SK-N-SH (cell line): ENCODE measurements at regions not wholly inside any gene's neighbourhood (a gene's known extent, or its start where the extent isn't known, plus 50 kb on each side); places are given as distances from the start of the nearest gene placed in this dataset.

Source experiments
- CTCF ChIA-PET: fragments of 300-600, 350-600 bp; formaldehyde crosslinking; extraction: SDS; loops from one replicate; lab custom pipeline; 2021; lab: Yijun Ruan, JAX
- POLR2A ChIA-PET: fragments of 350-600 bp; sonication (Branson Sonifier 250); formaldehyde crosslinking; extraction: SDS; loops from one replicate; lab custom pipeline; 2020; ENCODE audit warnings: antibody characterized with exemption, inconsistent platforms; lab: Yijun Ruan, JAX
- DNase-seq: peaks from one replicate; pipeline ENCODE4 v3.0.0; 2012
- H2AFZ ChIP-seq: fragments of 200-600 bp; sonication (generic); 2 replicates; pipeline ENCODE4 v1.8.1; 2016; ENCODE audit warnings: antibody characterized with exemption, mild to moderate bottlenecking, low read depth
- H3F3A ChIP-seq: fragments of 200-600 bp; sonication (generic); replicated peaks from 2 replicates; pipeline ENCODE3; 2016; ENCODE audit warnings: antibody characterized with exemption, mild to moderate bottlenecking; ENCODE audit not compliant: insufficient read depth
- H3K27ac ChIP-seq, 2 experiments: fragments of 200-500 bp in 1 of 2; fragments of 200-600 bp in 1 of 2; sonication (Bioruptor generic) in 1 of 2; sonication (generic), shearing (Covaris generic) in 1 of 2; 2 replicates each; pipeline versions ENCODE4 v1.5.1 to v1.6.1; 2014 to 2016; ENCODE audit warnings: low read depth in 2 of 2, inconsistent platforms in 1 of 2, low read length in 1 of 2, mild to moderate bottlenecking in 1 of 2, mixed read lengths in 1 of 2
- H3K27me3 ChIP-seq: fragments of 200-600 bp; sonication (generic), shearing (Covaris generic); 2 replicates; pipeline ENCODE4 v1.6.1; 2016; ENCODE audit warnings: mixed run types; ENCODE audit not compliant: insufficient read depth
- H3K36me3 ChIP-seq, 2 experiments: fragments of 200-500 bp in 1 of 2; fragments of 200-600 bp in 1 of 2; sonication (Bioruptor generic) in 1 of 2; sonication (generic) in 1 of 2; replicated peaks in 1 of 2; 2 replicates each; pipeline versions ENCODE3 to v1.5.1; 2014 to 2016; ENCODE audit warnings: low read length in 1 of 2, mild to moderate bottlenecking in 1 of 2; ENCODE audit not compliant: insufficient read depth in 2 of 2, control insufficient read depth in 1 of 2
- H3K4me1 ChIP-seq, 2 experiments: fragments of 200-500 bp in 1 of 2; fragments of 200-600 bp in 1 of 2; sonication (Bioruptor generic) in 1 of 2; sonication (generic), shearing (Covaris generic) in 1 of 2; 2 replicates each; pipeline versions ENCODE4 v1.5.1 to v1.6.1; 2014 to 2016; ENCODE audit warnings: low read depth in 1 of 2, low read length in 1 of 2, mixed run types in 1 of 2; ENCODE audit not compliant: insufficient read depth in 2 of 2, control insufficient read depth in 1 of 2
- H3K4me2 ChIP-seq: fragments of 200-600 bp; sonication (generic), shearing (Covaris generic); 2 replicates; pipeline ENCODE4 v1.6.1; 2017; ENCODE audit warnings: mixed run types
- H3K4me3 ChIP-seq, 2 experiments: fragments of 200-500 bp in 1 of 2; fragments of 200-600 bp in 1 of 2; sonication (Bioruptor generic) in 1 of 2; sonication (generic), shearing (Covaris generic) in 1 of 2; 2 replicates each; pipeline versions ENCODE4 v1.5.1 to v1.8.1; 2014 to 2016; ENCODE audit warnings: low read depth in 2 of 2, inconsistent platforms in 1 of 2, low read length in 1 of 2, mild to moderate bottlenecking in 1 of 2, mixed read lengths in 1 of 2, moderate library complexity in 1 of 2
- H3K79me2 ChIP-seq: fragments of 200-600 bp; sonication (generic); 2 replicates; pipeline ENCODE4 v1.8.1; 2017; ENCODE audit warnings: mild to moderate bottlenecking; ENCODE audit not compliant: insufficient read depth
- H3K9ac ChIP-seq: fragments of 200-600 bp; sonication (generic); 2 replicates; pipeline ENCODE4 v1.6.1; 2017; ENCODE audit warnings: mixed run types
- H3K9me2 ChIP-seq: fragments of 200-600 bp; sonication (generic); 2 replicates; pipeline ENCODE4 v1.6.1; 2017; ENCODE audit warnings: mixed run types
- H3K9me3 ChIP-seq: fragments of 200-600 bp; sonication (generic); 2 replicates; pipeline ENCODE4 v1.6.1; 2017; ENCODE audit warnings: mixed run types, mild to moderate bottlenecking, moderate library complexity
- H4K20me1 ChIP-seq: fragments of 200-600 bp; sonication (generic); 2 replicates; pipeline ENCODE4 v1.6.1; 2017; ENCODE audit warnings: mild to moderate bottlenecking, mixed run types; ENCODE audit not compliant: insufficient read depth
- ELF1 ChIP-seq: IDR thresholded peaks from 2 replicates; pipeline ENCODE4 v1.4.0; 2012
- EZH2phosphoT487 ChIP-seq: fragments of 200-600 bp; sonication (generic); IDR thresholded peaks from 2 replicates; pipeline ENCODE4 v1.6.1; 2017; ENCODE audit warnings: low read depth, mixed run types, mild to moderate bottlenecking, antibody characterized with exemption, moderate library complexity, borderline replicate concordance
- FOSL2 ChIP-seq: IDR thresholded peaks from 2 replicates; pipeline ENCODE4 v1.4.0; 2012; ENCODE audit warnings: low read depth, mild to moderate bottlenecking, moderate library complexity, borderline replicate concordance
- FOXJ3 ChIP-seq: sonication (generic); formaldehyde crosslinking; IDR thresholded peaks from 2 replicates; pipeline ENCODE4 v1.5.1; 2020; ENCODE audit warnings: mild to moderate bottlenecking, missing genetic modification reagents
- MEF2A ChIP-seq: IDR thresholded peaks from 2 replicates; pipeline ENCODE4 v1.4.0; 2012; ENCODE audit warnings: low read depth, borderline replicate concordance
- TAF1 ChIP-seq: IDR thresholded peaks from 2 replicates; pipeline ENCODE4 v1.6.1; 2012; ENCODE audit warnings: low read depth, mild to moderate bottlenecking, low read length, moderate library complexity, borderline replicate concordance
- TEAD4 ChIP-seq: IDR thresholded peaks from 2 replicates; pipeline ENCODE4 v1.4.0; 2012; ENCODE audit warnings: mild to moderate bottlenecking, borderline replicate concordance; ENCODE audit not compliant: insufficient read depth
- USF1 ChIP-seq: IDR thresholded peaks from 2 replicates; pipeline ENCODE4 v1.4.0; 2012; ENCODE audit warnings: low read depth, borderline replicate concordance
- WGBS: methylation state at CpG from one replicate; pipeline ENCODE4 v1.1.6; 2017; ENCODE audit warnings: low lambda C conversion rate; 5-methylcytosine and 5-hydroxymethylcytosine counted together
- TF ChIP-seq, protein P1 (sequence below): IDR thresholded peaks from 2 replicates; pipeline ENCODE4 v1.6.1; 2012; ENCODE audit warnings: mild to moderate bottlenecking, low read depth, low read length, moderate library complexity
- TF ChIP-seq, protein P2 (sequence below): fragments of 150-350 bp; IDR thresholded peaks from 2 replicates; pipeline ENCODE4 v1.6.1; 2016; ENCODE audit warnings: mild to moderate bottlenecking, low read depth, low read length

DNA sequence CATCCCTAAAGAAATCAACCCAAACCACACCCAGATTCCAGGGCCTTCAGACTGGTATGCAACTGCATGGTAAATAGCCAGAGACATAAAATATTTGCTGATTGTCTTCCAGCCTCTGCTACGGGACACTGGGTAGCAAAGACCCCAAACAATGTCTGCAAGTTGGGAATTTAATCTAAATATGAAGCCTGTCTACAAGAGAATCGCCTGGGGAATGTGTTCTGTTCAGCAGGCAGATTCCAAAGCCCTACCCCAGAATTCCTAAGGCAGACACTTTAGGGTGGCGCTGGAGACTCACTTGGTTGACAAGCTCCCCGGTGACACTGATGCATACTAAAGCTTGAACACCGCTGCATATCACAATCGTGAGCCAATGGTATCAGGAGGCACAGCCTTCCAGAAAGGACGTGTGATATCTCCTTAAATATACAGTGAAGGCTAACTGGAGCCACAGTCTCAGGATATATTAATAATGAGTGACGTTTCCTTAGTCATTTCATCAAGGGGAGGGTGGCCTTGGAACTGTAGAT, 684.1 kb downstream of the NTRK3 start:
- Histone ChIP-seq H4K20me1 (no peaks in the 10 kb centered on the region), H3K9me2 (peaks cover 4% of the 10 kb centered on the region; the same call in 1 of the 2 replicates), H3K4me1 (no peaks in the 10 kb centered on the region; a peak in 1 of 4 replicates), H3K4me3 (no peak overlapping the region), H3K27me3 (no peaks in the 10 kb centered on the region), H2AFZ (no peak overlapping the region), H3K79me2 (no peaks in the 10 kb centered on the region), H3F3A (no peaks in the 10 kb centered on the region), H3K9me3 (no peaks in the 10 kb centered on the region), H3K9ac (no peak overlapping the region), H3K4me2 (no peak overlapping the region), H3K27ac (no peak overlapping the region), H3K36me3 (no peaks in the 10 kb centered on the region)
- DNase-seq = no peak
- CTCF ChIA-PET = no interaction called here
- 45% methylated on average over 7 of the region's 8 CpGs for WGBS
- POLR2A ChIA-PET = no interaction called here
- TF ChIP-seq MEF2A (no peak), TEAD4 (no peak), USF1 (no peak), EZH2phosphoT487 (no peak), TAF1 (no peak), FOXJ3 (CRISPR knock-in tag) (no peak)
- TF ChIP-seq, protein P1, sequence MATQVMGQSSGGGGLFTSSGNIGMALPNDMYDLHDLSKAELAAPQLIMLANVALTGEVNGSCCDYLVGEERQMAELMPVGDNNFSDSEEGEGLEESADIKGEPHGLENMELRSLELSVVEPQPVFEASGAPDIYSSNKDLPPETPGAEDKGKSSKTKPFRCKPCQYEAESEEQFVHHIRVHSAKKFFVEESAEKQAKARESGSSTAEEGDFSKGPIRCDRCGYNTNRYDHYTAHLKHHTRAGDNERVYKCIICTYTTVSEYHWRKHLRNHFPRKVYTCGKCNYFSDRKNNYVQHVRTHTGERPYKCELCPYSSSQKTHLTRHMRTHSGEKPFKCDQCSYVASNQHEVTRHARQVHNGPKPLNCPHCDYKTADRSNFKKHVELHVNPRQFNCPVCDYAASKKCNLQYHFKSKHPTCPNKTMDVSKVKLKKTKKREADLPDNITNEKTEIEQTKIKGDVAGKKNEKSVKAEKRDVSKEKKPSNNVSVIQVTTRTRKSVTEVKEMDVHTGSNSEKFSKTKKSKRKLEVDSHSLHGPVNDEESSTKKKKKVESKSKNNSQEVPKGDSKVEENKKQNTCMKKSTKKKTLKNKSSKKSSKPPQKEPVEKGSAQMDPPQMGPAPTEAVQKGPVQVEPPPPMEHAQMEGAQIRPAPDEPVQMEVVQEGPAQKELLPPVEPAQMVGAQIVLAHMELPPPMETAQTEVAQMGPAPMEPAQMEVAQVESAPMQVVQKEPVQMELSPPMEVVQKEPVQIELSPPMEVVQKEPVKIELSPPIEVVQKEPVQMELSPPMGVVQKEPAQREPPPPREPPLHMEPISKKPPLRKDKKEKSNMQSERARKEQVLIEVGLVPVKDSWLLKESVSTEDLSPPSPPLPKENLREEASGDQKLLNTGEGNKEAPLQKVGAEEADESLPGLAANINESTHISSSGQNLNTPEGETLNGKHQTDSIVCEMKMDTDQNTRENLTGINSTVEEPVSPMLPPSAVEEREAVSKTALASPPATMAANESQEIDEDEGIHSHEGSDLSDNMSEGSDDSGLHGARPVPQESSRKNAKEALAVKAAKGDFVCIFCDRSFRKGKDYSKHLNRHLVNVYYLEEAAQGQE = no peak
- TF ChIP-seq, protein P2, sequence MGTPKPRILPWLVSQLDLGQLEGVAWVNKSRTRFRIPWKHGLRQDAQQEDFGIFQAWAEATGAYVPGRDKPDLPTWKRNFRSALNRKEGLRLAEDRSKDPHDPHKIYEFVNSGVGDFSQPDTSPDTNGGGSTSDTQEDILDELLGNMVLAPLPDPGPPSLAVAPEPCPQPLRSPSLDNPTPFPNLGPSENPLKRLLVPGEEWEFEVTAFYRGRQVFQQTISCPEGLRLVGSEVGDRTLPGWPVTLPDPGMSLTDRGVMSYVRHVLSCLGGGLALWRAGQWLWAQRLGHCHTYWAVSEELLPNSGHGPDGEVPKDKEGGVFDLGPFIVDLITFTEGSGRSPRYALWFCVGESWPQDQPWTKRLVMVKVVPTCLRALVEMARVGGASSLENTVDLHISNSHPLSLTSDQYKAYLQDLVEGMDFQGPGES = no peak

- Histone ChIP-seq H3K4me3 (no peak overlapping the region), H3K79me2 (no peaks in the 10 kb centered on the region), H3K36me3 (no peaks in the 10 kb centered on the region), H3K4me2 (no peak overlapping the region), H3K9me3 (no peaks in the 10 kb centered on the region), H2AFZ (no peak overlapping the region), H3K4me1 (no peaks in the 10 kb centered on the region; a peak in 1 of 4 replicates), H3K27me3 (no peaks in the 10 kb centered on the region), H3F3A (no peaks in the 10 kb centered on the region), H3K9ac (no peak overlapping the region), H4K20me1 (no peaks in the 10 kb centered on the region), H3K9me2 (peaks cover 4% of the 10 kb centered on the region; the same call in 1 of the 2 replicates), H3K27ac (no peak overlapping the region)
- POLR2A ChIA-PET = no interaction called here
- DNase-seq = no peak
- TF ChIP-seq USF1 = no peak
- no peak for TF ChIP-seq FOSL2
- TF ChIP-seq ELF1 = no peak
- WGBS = 54% methylated on average over 2 of the region's 2 CpGs
- CTCF ChIA-PET = no interaction called here
Measured at GRCh38 chr15:87570206-87570605, 686.3 kb downstream of the NTRK3 start.
